ENCODE measurements at regions not wholly inside any gene's neighbourhood (a gene's known extent, or its start where the extent isn't known, plus 50 kb on each side); places are given as distances from the start of the nearest gene placed in this dataset.
"Not testable (repeated sequence)": the region's sequence is repeated elsewhere in the genome, so short reads cannot be mapped to it uniquely, and the experiment has no call there.

- no peak for DNase-seq (ENCODE audit: low read depth)
- TF ChIP-seq, protein P1, sequence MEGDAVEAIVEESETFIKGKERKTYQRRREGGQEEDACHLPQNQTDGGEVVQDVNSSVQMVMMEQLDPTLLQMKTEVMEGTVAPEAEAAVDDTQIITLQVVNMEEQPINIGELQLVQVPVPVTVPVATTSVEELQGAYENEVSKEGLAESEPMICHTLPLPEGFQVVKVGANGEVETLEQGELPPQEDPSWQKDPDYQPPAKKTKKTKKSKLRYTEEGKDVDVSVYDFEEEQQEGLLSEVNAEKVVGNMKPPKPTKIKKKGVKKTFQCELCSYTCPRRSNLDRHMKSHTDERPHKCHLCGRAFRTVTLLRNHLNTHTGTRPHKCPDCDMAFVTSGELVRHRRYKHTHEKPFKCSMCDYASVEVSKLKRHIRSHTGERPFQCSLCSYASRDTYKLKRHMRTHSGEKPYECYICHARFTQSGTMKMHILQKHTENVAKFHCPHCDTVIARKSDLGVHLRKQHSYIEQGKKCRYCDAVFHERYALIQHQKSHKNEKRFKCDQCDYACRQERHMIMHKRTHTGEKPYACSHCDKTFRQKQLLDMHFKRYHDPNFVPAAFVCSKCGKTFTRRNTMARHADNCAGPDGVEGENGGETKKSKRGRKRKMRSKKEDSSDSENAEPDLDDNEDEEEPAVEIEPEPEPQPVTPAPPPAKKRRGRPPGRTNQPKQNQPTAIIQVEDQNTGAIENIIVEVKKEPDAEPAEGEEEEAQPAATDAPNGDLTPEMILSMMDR (IDR thresholded peaks at IDR 0.05; ENCODE audit: insufficient read depth, low read depth, low read length, missing control alignments), result no peak
Measured at GRCh38 chr21:31425138-31425537, 81.1 kb upstream of the TIAM1 start.

DNA sequence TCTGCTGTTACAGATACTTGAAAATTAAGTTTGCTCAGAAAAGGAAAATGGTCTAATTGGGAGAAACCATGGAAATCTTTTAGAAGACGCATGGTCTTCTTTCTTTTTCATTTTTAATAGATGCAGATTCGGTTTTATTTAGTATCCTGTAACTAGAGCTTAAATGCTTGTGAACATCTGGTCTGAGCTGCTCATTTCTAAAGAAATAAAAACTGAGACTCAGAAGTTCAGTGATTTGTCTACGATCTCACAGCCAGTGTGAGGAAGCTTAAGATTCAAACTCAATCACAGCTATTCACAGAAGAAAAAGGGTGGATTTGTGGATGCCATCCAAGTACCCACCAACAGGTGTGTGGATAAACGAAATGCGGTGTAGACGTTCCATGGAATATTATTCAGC lies 80.0 kb upstream of the TIAM1 start:
- DNase-seq (ENCODE audit: low read depth), result no peak
- H3K4me3 ChIP-seq (ENCODE audit: low read depth, low read length), result no peak overlapping the region
- TF ChIP-seq, protein P1 (IDR thresholded peaks at IDR 0.05; ENCODE audit: insufficient read depth, low read depth, low read length, missing control alignments), result no peak

More at GRCh38 chr21:31425138-31425537, 81.1 kb upstream of the TIAM1 start:
- no peak overlapping the region for H3K4me3 ChIP-seq (ENCODE audit: low read depth, low read length)

DNA sequence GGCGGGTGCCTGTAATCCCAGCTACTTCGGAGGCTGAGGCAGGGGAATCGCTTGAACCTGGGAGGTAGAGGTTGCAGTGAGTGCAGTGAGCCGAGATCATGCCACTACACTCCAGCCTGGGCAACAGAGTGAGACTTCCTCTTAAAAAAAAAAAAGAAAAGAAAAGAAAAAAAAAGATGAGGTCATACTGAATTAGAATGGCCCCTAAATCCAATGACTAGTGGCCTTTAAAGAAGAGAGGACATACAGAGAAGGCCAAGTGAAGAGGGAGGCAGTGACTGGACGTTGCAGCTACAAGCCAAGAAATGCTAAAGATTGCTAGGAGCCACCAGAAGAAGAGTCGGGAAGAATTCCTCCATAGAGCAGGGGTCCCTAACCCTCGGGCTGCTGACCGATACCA lies 76.9 kb upstream of the TIAM1 start:
- DNase-seq (ENCODE audit: low read depth), result no peak
- TF ChIP-seq, protein P1 (IDR thresholded peaks at IDR 0.05; ENCODE audit: insufficient read depth, low read depth, low read length, missing control alignments), result no peak
- H3K4me3 ChIP-seq (ENCODE audit: low read depth, low read length), result no peak overlapping the region

- TF ChIP-seq, protein P1 (IDR thresholded peaks at IDR 0.05; ENCODE audit: insufficient read depth, low read depth, low read length, missing control alignments), result no peak
- DNase-seq (ENCODE audit: low read depth), result no peak
- no peak overlapping the region for H3K4me3 ChIP-seq (ENCODE audit: low read depth, low read length)
Measured at GRCh38 chr21:31420354-31420753, 76.3 kb upstream of the TIAM1 start.

- TF ChIP-seq, protein P1 (IDR thresholded peaks at IDR 0.05; ENCODE audit: insufficient read depth, low read depth, low read length, missing control alignments), result no peak
- no peak for DNase-seq (ENCODE audit: low read depth)
- H3K4me3 ChIP-seq (ENCODE audit: low read depth, low read length), result no peak overlapping the region
Measured at GRCh38 chr21:31418377-31419001, 74.4 kb upstream of the TIAM1 start.

- DNase-seq (ENCODE audit: low read depth); H3K4me3 ChIP-seq (ENCODE audit: low read depth, low read length): not testable (repeated sequence)
Measured at GRCh38 chr21:31417214-31417613, 73.2 kb upstream of the TIAM1 start.

GRCh38 chr21:31416465-31416864 lies 72.4 kb upstream of the TIAM1 start:
- H3K4me3 ChIP-seq (ENCODE audit: low read depth, low read length), result no peak overlapping the region
- TF ChIP-seq, protein P1 (IDR thresholded peaks at IDR 0.05; ENCODE audit: insufficient read depth, low read depth, low read length, missing control alignments), result no peak
- no peak for DNase-seq (ENCODE audit: low read depth)

Data from GM12865 (cell line).